ENCODE measurements at regions not wholly inside any gene's neighbourhood (a gene's known extent, or its start where the extent isn't known, plus 50 kb on each side); places are given as distances from the start of the nearest gene placed in this dataset.

- DNase-seq (ENCODE audit: low read depth in 2 of 2), result no peak
These were observed 279.8 kb downstream of the BCOR start for GRCh38 chrX:39817754-39818470.

GRCh38 chrX:39818750-39819149, 279.0 kb downstream of the BCOR start:
- no peak for DNase-seq (ENCODE audit: low read depth in 2 of 2)

GRCh38 chrX:39819921-39820849, 277.6 kb downstream of the BCOR start:
- DNase-seq (ENCODE audit: low read depth in 2 of 2), result no peak

- DNase-seq (ENCODE audit: low read depth in 2 of 2), result peak; percentile 18 to 47
These were observed 276.6 kb downstream of the BCOR start for GRCh38 chrX:39820938-39821708.

GRCh38 chrX:39821709-39822095, 276.1 kb downstream of the BCOR start:
- no peak for DNase-seq (ENCODE audit: low read depth in 2 of 2)

GRCh38 chrX:39822133-39822748, 275.5 kb downstream of the BCOR start:
- no peak for DNase-seq (ENCODE audit: low read depth in 2 of 2)

GRCh38 chrX:39823424-39823823, 274.3 kb downstream of the BCOR start:
- DNase-seq (ENCODE audit: low read depth in 2 of 2), result no peak

GRCh38 chrX:39823854-39824253, 273.9 kb downstream of the BCOR start:
- DNase-seq (ENCODE audit: low read depth in 2 of 2), result no peak

- DNase-seq (ENCODE audit: low read depth in 2 of 2), result no peak
These were observed 270.8 kb downstream of the BCOR start for GRCh38 chrX:39826813-39827543.

- no peak for DNase-seq (ENCODE audit: low read depth in 2 of 2)
These were observed 269.8 kb downstream of the BCOR start for GRCh38 chrX:39827951-39828350.

GRCh38 chrX:39828971-39829370, 268.8 kb downstream of the BCOR start:
- no peak for DNase-seq (ENCODE audit: low read depth in 2 of 2)

- no peak for DNase-seq (ENCODE audit: low read depth in 2 of 2)
These were observed 267.8 kb downstream of the BCOR start for GRCh38 chrX:39829965-39830364.

GRCh38 chrX:39830414-39830813, 267.3 kb downstream of the BCOR start:
- DNase-seq (ENCODE audit: low read depth in 2 of 2), result no peak

- no peak for DNase-seq (ENCODE audit: low read depth in 2 of 2)
These were observed 265.5 kb downstream of the BCOR start for GRCh38 chrX:39832211-39832610.

- DNase-seq (ENCODE audit: low read depth in 2 of 2), result no peak
These were observed 263.2 kb downstream of the BCOR start for GRCh38 chrX:39834600-39834999.

GRCh38 chrX:39835241-39835640, 262.5 kb downstream of the BCOR start:
- DNase-seq (ENCODE audit: low read depth in 2 of 2), result no peak

GRCh38 chrX:39835776-39836175, 262.0 kb downstream of the BCOR start:
- no peak for DNase-seq (ENCODE audit: low read depth in 2 of 2)

- DNase-seq (ENCODE audit: low read depth in 2 of 2), result no peak
These were observed 260.8 kb downstream of the BCOR start for GRCh38 chrX:39836802-39837420.

- DNase-seq (ENCODE audit: low read depth in 2 of 2), result no peak
These were observed 260.1 kb downstream of the BCOR start for GRCh38 chrX:39837688-39838087.

- DNase-seq (ENCODE audit: low read depth in 2 of 2), result no peak
These were observed 258.4 kb downstream of the BCOR start for GRCh38 chrX:39839371-39839770.

Measured in lung microvascular endothelial cell (primary cell).